ENCODE measurements at regions not wholly inside any gene's neighbourhood (a gene's known extent, or its start where the extent isn't known, plus 50 kb on each side); places are given as distances from the start of the nearest gene placed in this dataset.
A peak's percentile ranks its signal among the peaks of the same experiment; 100 is the strongest.

DNA sequence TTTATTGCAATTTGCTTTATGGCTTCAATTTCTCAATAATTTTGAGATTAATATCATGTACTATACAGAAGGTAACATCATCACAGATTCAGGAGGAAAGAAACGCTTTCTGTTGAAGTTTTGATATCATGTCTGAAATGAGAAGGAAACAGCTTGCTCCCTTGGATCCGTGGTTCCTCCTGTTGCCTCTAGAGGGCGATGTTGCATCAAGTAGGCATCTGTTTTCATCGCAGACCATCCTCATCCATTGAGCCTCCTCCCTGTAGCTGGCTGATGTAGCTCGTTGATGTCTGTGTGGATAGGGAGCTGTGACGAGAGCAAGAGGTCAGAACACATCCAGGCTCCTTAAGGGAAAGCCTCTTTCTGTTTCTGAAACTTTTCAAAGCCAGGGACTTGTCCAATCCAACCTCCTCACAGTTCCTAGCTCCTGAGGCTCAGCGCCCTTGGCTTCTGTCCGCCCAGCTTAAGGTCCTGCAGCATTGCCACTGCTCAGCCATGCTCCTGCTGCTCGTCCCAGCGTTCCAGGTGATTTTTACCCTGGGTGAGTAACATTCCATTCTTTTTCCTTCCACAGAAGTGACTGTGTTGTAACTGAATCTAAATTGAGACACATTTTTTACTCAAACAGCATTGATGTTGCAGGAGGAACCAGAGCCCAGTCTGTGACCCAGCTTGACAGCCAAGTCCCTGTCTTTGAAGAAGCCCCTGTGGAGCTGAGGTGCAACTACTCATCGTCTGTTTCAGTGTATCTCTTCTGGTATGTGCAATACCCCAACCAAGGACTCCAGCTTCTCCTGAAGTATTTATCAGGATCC, 304.8 kb upstream of the OR4E1 start:
- TF ChIP-seq, protein P1, sequence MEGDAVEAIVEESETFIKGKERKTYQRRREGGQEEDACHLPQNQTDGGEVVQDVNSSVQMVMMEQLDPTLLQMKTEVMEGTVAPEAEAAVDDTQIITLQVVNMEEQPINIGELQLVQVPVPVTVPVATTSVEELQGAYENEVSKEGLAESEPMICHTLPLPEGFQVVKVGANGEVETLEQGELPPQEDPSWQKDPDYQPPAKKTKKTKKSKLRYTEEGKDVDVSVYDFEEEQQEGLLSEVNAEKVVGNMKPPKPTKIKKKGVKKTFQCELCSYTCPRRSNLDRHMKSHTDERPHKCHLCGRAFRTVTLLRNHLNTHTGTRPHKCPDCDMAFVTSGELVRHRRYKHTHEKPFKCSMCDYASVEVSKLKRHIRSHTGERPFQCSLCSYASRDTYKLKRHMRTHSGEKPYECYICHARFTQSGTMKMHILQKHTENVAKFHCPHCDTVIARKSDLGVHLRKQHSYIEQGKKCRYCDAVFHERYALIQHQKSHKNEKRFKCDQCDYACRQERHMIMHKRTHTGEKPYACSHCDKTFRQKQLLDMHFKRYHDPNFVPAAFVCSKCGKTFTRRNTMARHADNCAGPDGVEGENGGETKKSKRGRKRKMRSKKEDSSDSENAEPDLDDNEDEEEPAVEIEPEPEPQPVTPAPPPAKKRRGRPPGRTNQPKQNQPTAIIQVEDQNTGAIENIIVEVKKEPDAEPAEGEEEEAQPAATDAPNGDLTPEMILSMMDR (IDR thresholded peaks at IDR 0.05; ENCODE audit: insufficient read depth, missing control alignments): peak; percentile 62
- DNase-seq (ENCODE audit: insufficient read length, low spot score) (no peak), FAIRE-seq (no peak)

DNA sequence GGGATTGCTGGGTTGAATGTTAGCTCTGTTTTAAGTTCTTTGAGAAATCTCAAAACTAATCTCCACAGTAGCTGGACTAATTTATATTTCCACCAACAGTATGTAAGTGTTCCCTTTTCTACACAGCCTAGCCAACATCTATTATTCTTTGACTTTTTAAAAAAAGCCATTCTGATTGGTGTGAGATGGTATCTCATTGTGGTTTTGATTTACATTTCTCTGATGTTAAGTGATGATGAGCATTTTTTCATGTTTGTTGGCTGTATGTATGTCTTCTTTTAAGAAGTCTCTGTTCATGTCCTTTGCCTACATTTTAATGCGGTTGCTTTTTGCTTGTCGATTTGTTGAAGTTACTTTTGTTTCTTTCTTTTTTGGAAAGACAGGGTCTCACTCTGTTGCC, 301.1 kb upstream of the OR4E1 start:
- TF ChIP-seq, protein P1 (IDR thresholded peaks at IDR 0.05; ENCODE audit: insufficient read depth, missing control alignments): no peak
- no peak for FAIRE-seq
- DNase-seq (ENCODE audit: insufficient read length, low spot score): no peak

DNA sequence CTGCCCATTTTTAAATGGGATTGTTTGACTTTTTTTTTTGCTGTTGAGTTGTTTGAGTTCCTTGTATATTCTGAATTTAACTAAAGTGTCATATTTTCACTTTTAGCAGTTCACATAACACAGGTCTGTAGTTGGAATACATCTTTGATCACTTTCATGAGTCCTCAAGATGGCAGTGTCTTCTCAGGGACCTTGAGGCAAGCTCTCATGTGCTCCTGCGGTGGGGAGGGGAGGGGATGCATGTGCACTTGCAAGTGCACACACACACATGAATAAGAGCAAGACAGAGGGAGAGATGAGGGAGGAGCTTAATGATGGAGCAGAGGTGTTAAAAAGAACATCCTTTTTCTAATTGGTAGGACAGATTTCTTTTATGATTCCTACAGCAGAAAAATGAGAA, 291.4 kb upstream of the OR4E1 start:
- DNase-seq (ENCODE audit: insufficient read length, low spot score) (no peak), FAIRE-seq (no peak)
- TF ChIP-seq, protein P1 (IDR thresholded peaks at IDR 0.05; ENCODE audit: insufficient read depth, missing control alignments): no peak

DNA sequence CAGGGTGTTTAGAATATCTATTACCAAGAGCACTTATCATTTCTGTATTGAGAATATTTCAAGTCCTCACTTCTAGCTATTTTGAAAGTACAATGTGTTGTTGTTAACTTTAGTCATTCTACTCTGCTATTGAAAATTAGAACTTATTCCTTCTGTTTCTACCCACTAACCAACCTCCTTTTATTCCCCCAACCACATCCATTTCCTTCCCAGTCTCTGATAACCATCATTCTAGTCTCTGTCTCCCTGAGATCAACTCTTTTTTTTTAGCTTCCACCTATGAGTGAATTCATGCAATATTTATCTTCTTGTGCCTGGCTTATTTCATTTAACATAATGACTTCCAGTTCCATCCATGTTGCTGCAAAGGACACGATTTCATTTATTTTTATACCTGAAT, 290.6 kb upstream of the OR4E1 start:
- FAIRE-seq: no peak
- DNase-seq (ENCODE audit: insufficient read length, low spot score): no peak

DNA sequence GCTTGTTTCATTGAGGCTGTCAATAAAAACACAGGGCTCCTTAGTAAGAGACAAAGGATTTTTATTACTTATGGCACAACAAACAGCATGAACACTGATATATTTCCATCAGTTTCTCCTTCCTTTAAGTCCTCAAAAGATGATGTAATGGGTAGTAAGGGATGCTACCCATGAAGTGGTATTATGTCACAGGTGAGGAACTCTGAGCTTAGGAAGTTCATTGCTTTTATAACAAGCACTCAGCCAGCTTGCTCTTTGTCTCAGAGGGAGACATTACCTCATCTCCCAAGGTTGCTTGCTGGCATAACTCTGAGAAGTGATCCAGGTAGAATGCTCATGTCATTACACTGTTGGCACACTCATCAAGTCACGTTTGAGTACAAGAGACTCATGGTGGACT, 287.0 kb upstream of the OR4E1 start:
- TF ChIP-seq, protein P1 (IDR thresholded peaks at IDR 0.05; ENCODE audit: insufficient read depth, missing control alignments): no peak
- DNase-seq (ENCODE audit: insufficient read length, low spot score) (no peak), FAIRE-seq (no peak)

More for the DNA sequence above, 290.6 kb upstream of the OR4E1 start:
- TF ChIP-seq, protein P1 (IDR thresholded peaks at IDR 0.05; ENCODE audit: insufficient read depth, missing control alignments): no peak

DNA sequence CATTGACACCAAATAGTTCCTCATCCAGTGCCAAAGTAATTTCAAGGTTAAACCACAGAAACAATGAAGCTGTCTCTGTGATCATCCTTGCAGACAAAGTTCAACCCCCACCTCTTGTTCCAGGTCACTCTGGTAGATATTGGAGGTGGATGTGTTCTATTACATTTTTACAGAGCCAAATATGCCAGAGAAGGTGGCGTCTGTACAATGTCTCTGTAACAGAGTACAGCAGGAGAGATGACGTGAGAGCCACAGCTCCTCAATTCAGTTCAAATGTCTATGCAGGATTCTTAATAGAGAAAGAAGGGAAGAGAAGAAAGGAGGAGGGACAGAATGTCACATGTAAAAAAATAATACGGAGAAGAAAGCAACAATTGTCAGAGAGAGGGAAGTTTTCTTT, 268.3 kb upstream of the OR4E1 start:
- FAIRE-seq (no peak), DNase-seq (ENCODE audit: insufficient read length, low spot score) (no peak)
- TF ChIP-seq, protein P1 (IDR thresholded peaks at IDR 0.05; ENCODE audit: insufficient read depth, missing control alignments): no peak

All from D721Med (cell line).